H54 (cell line): ENCODE measurements at regions not wholly inside any gene's neighbourhood (a gene's known extent, or its start where the extent isn't known, plus 50 kb on each side); places are given as distances from the start of the nearest gene placed in this dataset.
"Not testable (repeated sequence)": the region's sequence is repeated elsewhere in the genome, so short reads cannot be mapped to it uniquely, and the experiment has no call there.

Experiments used
- DNase-seq: peaks from one replicate; pipeline ENCODE4 v3.0.0; 2011; ENCODE audit warnings: low spot score, mixed read lengths; ENCODE audit not compliant: insufficient read length
- FAIRE-seq: peaks from 3 replicates; lab custom pipeline; 2011; peaks lifted over from hg19 to GRCh38; lab: Jason Lieb, UNC
- POLR2A ChIP-seq: IDR thresholded peaks from 2 replicates; pipeline ENCODE4 v1.6.1; 2011; ENCODE audit warnings: low read depth, mild to moderate bottlenecking, low read length

DNA sequence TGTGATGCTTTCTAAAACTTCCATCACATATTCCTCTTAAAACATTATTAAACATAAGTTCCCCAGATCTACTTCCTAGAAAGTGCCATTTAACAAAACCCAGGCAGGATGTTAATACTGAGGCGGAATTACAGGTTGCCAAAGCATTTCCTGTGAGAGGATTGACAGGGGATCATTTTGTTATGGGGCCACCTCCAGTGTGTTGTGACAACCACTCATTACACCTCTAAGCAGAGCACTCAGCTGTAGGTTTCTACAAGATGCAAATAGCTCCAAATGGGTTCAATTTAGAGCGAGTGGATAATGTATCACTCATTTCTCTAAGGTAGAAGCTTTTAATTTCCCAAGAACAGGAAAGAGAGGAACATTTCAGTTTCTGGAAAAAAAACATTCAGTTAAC is 1429.5 kb upstream of the ACVR2A start:
- no peak for DNase-seq
- no peak for FAIRE-seq

GRCh38 chr2:146414456-146414855 is 1430.4 kb upstream of the ACVR2A start:
- FAIRE-seq = no peak
- no peak for TF ChIP-seq POLR2A

More for the DNA sequence above, 1429.5 kb upstream of the ACVR2A start:
- no peak for TF ChIP-seq POLR2A

DNA sequence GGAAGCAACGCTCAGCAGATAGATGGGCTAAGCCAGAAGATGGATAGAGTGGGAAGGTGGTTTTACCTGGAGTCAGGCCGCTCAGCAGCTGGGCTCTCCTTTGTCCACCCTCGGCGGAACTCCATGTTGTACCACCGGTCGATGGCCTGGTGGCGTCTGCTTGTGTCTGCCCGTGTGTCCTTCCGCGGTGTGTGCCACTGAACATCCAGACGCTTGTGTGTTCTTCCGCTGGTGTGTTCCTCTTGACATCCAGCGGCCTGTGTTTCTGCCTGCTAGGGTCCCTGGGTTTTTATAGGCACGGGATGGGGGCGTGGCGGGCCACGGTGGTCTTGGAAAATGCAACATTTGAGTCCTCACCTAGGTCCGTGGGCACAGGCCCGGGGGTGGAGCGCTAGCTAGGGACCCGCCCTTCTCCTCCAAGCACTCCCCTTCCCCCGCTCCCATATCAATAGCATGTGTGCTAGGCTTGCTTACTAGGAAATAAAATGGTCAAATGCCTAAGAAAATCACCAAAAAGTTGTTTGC is 1431.7 kb upstream of the ACVR2A start:
- no peak for FAIRE-seq
- DNase-seq = no peak
- no peak for TF ChIP-seq POLR2A

More at GRCh38 chr2:146414456-146414855, 1430.4 kb upstream of the ACVR2A start:
- no peak for DNase-seq

- DNase-seq (no peak), FAIRE-seq (no peak)
- TF ChIP-seq POLR2A = no peak
Observed at GRCh38 chr2:146412625-146413024, 1432.2 kb upstream of the ACVR2A start.

DNA sequence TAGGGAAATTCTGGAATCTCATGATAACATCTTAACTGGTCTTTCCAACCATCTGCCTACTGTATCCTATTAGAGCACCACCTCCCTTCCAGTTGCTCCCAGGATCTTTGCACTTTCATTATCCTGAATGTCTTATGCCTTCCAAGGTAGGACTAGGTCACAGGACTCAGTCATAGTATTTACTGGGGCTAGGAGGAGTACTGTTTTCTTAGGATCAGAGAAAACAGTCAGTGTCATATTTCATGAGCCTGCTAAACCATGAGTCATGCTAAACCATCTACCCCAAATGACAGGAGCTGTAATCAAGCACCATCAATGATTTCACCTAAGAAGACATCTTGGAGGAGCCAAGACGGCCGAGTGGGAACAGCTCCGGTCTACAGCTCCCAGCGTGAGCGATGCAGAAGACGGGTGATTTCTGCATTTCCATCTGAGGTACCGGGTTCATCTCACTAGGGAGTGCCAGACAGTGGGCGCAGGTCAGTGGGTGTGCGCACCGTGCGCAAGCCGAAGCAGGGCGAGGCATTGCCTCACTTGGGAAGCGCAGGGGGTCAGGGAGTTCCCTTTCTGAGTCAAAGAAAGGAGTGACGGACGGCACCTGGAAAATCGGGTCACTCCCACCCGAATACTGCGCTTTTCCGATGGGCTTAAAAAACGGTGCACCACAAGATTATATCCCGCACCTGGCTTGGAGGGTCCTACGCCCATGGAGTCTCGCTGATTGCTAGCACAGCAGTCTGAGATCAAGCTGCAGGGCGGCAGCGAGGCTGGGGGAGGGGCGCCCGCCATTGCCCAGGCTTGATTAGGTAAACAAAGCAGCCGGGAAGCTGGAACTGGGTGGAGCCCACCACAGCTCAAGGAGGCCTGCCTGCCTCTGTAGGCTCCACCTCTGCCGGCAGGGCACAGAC is 1439.2 kb upstream of the ACVR2A start:
- not testable (repeated sequence) for DNase-seq
- peak; percentile 75 for FAIRE-seq

DNA sequence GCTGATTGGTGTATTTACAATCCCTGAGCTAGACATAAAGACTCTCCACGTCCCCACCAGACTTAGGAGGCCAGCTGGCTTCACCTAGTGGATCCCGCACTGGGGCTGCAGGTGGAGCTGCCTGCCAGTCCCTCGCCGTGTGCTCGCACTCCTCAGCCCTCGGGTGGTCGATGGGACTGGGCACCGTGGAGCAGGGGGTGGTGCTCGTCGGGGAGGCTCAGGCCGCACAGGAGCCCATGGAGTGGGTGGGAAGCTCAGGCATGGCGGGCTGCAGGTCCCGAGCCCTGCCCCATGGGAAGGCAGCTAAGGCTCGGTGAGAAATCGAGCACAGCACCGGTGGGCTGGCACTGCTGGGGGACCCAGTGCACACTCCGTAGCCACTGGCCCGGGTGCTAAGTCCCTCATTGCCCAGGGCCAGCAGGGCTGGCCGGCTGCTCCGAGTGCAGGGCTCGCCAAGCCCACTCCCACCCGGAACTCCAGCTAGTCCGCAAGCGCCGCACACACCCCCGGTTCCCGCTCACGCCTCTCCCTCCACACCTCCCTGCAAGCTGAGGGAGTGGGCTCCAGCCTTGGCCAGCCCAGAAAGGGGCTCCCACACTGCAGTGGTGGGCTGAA is 1441.2 kb upstream of the ACVR2A start:
- not testable (repeated sequence) for FAIRE-seq

DNA sequence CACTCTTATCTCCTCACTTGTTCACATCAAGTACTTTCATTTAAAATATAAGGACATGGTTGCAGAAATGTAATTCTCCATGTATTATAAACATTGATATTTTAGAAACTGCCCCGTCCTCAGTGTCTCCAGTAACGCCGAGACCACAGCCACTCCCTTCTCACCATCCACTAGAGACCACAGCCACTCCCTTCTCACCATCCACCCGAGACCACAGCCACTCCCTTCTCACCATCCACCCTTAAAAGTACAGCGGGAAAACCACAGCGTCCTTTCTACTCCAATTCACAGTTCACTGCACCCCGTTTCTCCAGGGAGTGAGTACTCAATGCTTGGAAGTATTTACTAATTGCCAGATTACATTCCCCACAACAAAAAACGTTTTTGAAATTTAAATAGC is 1452.2 kb upstream of the ACVR2A start:
- no peak for TF ChIP-seq POLR2A
- DNase-seq (no peak), FAIRE-seq (no peak)

More for the DNA sequence above, 1441.2 kb upstream of the ACVR2A start:
- not testable (repeated sequence) for DNase-seq

GRCh38 chr2:146392186-146392585 is 1452.6 kb upstream of the ACVR2A start:
- DNase-seq = no peak
- no peak for FAIRE-seq
- no peak for TF ChIP-seq POLR2A

- no peak for DNase-seq
- no peak for TF ChIP-seq POLR2A
- peak; percentile 6 for FAIRE-seq
Observed at GRCh38 chr2:146388757-146389156, 1456.1 kb upstream of the ACVR2A start.

- no peak for FAIRE-seq
- TF ChIP-seq POLR2A = no peak
- no peak for DNase-seq
Observed at GRCh38 chr2:146386096-146386495, 1458.7 kb upstream of the ACVR2A start.

GRCh38 chr2:146385031-146385430 is 1459.8 kb upstream of the ACVR2A start:
- FAIRE-seq = no peak
- DNase-seq = no peak
- TF ChIP-seq POLR2A = no peak

- no peak for TF ChIP-seq POLR2A
- FAIRE-seq (no peak), DNase-seq (no peak)
Observed at GRCh38 chr2:146376511-146377064, 1468.2 kb upstream of the ACVR2A start.

DNA sequence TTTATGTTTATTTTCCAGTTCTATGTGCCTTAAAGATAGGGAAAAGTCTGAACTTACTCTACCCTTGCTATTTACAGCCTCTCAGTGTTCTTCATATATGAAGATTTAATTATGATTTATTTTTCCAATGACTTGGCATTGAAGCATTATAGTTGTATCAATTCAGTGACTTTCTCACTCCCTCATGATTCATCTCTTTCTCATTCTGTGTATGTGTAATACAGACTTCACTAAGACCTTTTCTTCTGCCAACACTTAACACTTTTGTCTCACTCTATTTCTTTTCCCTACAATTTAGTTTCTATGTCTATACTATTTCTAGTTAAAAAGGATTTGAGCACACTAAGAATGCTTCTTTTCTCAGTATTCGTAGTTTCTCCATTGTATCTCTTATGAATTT is 1470.3 kb upstream of the ACVR2A start:
- FAIRE-seq = no peak
- no peak for TF ChIP-seq POLR2A
- no peak for DNase-seq

GRCh38 chr2:146371364-146371763 is 1473.5 kb upstream of the ACVR2A start:
- FAIRE-seq, DNase-seq: not testable (repeated sequence)
